ENCODE measurements at regions not wholly inside any gene's neighbourhood (a gene's known extent, or its start where the extent isn't known, plus 50 kb on each side); places are given as distances from the start of the nearest gene placed in this dataset.
A peak's percentile ranks its signal among the peaks of the same experiment; 100 is the strongest.
"Not testable (repeated sequence)": the region's sequence is repeated elsewhere in the genome, so short reads cannot be mapped to it uniquely, and the experiment has no call there.

DNA sequence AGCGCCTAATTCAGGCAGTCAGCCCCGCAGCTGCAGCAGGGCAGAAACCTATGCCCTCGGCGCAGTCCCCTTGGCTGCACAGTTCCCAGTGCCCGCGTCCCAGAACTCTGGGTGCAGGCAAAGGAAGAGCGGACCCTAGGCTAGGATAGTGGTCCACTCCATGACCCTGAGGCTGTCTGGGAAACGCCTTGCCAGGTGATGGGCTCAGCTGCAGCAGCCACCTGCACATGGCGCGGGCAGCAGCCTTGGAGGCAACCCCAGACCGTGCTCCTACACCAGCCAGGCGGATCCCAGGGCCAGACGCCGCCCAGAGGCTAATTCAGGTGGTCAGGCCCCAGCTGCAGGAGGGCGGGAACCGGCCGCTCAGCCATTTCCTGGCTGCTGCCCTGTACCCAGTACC lies 83.0 kb downstream of the POTEC start:
- DNase-seq, result not testable (repeated sequence)

DNA sequence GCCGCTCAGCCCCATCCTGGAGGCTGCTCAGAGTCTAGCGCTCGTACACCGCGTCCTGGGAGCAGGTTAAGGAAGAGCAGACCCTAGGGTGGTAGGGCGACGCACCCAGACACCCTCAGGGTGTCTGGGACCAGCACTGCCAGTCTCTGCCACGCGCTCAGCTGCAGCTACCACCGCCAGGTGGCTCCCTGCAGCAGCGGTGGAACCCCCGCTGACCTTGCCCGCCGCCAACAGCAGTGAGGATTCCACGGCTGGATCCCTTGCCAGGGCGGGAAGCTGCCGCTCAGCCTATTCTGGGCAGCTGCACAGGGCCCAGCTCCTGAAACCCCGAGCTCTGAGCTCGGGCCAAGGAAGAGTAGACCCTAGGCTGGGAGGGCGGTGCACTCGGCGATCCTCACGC lies 83.6 kb downstream of the POTEC start:
- not testable (repeated sequence) for DNase-seq

DNA sequence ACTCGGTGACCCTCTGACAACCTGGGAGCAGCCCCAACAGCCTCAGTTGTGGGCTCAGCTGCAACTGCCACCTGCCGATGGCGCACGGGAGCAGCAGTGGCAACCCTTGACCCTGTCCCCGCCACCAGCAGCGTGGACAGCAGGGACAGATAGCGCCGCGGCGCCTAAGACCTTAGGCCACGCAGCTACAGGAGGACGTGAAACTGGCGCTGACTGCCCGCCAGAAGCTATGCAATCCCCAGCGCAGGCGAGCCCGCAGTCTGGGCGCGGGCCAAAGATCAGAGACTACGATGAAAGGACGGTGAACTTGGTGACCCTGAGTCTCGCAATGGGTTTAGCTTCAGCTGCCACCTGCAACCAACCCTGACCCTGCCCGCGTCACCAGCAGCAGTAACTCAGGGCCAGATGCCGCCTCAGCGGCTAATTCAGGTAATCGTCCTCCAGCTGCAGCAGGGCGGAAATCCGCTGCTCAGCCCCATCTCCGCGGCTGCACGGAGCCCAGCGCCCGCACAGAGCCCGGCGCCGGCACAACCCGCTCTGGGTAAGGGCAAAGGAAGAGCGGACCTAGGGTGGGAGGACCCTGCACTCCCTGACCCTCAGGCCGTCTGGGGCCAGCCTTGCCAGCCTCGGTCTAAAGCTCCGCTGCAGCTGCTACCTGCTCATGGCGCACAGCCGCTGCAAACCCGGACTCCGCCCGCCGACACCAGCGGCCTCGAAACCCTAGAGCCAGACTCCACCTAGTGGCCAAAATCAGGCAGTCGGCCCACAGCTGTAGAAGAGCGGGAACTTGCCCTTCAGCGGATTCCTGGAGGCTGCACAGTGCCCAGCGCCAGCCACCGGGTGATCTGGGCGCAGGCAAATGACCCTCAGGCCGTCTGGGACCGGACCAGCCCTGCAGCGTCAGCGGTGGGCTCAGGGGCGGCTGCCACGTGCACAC lies 85.1 kb downstream of the POTEC start:
- not testable (repeated sequence) for DNase-seq

DNA sequence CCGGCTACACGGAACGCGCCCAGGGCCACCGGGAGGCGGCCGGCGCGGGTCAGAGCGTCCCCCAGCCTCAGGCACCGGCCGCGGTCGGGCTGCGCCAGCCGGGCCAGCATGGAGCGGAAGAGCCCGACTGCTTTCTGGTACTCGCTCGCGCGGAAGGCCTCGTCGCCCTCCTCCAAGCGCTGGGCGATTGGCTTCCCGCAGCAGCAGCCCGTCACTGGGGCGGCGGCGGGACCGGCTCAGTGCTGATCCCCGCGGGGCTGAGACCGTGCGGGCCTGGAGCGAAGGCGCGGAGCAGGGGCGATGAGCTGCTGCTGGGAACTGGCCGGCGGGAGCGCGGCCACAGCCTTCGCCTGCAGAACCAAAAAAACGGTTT lies 92.8 kb downstream of the POTEC start:
- DNase-seq, result not testable (repeated sequence)

DNA sequence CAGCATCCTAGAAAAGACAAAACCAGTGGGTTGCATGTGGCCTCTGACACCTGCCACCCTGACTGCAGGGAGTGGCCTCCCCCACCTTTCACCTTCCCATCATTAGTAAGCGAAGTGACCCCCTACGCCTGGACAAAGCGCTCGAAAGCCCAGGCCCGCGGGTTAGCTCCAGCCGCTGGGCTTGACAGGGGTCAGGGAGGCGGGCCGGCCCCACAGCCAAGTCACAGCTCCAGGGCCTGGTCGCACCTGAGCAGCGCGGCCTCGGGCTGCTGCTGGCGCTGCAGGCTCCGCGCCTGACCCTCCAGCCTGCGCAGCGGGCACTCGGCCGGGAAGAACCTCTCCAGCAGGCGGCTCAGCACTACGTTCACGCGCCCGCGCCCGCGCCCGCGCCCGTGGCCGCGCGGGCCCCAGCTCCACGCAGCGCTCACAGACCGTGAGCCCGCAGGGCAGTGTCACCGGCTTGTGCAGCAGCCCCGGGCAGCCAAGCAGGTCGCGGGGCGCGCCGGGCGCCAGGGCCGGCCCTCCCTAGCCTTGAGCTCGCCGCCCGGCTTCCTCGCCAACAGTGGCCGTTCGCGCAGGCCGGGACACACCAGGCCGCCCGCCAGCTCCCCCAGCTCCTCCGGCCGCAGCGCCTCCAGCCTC lies 93.3 kb downstream of the POTEC start:
- DNase-seq, result peak; percentile 12

DNA sequence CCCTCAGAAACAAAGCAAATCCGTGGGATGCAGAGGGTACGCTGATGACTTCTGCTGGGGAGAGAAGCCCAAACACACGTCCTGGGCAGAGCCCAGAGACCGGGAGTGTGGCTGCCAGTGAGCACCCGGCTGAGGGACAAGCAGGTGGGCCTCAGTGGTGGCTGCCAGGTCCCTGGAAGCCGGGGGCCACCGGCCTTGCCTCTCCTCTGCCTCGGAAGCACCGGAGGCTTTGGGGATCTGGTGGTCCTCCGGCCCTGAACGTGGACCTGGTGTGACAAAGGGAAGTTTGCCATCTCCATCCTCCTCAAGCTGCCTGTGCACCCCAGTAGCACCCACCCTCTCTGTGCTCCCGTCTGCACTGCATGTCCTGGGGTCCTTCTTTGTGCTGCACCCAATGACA lies 94.3 kb downstream of the POTEC start:
- not testable (repeated sequence) for DNase-seq

DNA sequence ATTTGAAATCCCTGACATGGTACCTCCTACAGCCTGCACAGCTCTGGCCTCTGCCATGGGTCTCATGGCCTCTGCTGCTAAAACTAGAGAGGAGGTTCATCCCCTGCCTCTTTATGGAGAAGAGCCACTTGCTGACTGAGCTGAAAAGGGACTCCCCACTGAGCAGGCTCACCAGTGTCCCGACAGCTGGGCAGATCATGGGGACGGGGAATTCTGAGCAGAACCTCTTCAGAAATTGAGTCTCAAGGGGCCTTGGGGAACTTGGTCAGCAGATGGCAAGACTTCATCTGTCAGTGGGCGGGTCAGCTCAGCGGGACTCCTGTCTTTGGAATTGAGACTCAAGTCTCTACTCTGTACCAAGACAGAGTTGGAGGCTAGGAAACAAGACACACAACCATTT lies 95.7 kb downstream of the POTEC start:
- DNase-seq, result not testable (repeated sequence)

DNA sequence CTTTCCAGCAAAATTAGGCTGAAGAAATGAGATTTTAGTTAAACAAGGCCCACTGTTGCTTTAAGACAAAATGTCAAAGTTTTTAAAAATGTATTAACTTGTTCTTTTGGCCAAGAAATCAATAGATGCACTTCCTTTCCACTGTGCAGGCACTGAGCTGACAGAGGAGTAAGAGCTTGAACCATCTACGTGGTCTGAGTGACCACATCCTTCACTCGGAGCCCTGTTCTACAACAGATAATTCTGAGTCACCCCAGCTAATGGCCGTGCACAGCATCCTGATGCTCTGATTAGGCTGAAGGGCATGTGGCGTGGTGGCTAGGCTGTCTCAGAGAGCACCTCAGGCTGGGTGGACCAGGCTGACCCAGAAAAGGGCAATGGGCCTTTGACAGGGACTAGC lies 107.9 kb downstream of the POTEC start:
- peak; percentile 3 for DNase-seq

DNA sequence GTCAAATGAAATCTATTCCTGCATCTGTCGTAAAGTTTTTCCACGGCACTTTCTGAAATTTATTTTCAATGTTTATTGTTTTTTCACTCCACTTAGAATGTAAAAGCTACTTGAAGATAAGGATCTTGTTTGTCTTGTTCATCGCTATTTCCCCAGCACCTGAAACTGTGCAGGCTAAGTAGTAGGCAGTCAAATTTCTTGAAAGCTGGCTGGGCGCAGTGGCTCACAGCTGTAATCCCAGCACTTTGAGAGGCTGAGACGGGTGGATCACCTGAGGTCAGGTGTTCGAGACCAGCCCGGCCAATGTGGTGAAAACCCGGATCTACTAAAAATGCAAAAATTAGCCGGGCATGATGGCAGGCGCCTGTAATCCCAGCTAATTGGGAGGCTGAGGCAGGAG lies 111.0 kb downstream of the POTEC start:
- DNase-seq, result not testable (repeated sequence)

DNA sequence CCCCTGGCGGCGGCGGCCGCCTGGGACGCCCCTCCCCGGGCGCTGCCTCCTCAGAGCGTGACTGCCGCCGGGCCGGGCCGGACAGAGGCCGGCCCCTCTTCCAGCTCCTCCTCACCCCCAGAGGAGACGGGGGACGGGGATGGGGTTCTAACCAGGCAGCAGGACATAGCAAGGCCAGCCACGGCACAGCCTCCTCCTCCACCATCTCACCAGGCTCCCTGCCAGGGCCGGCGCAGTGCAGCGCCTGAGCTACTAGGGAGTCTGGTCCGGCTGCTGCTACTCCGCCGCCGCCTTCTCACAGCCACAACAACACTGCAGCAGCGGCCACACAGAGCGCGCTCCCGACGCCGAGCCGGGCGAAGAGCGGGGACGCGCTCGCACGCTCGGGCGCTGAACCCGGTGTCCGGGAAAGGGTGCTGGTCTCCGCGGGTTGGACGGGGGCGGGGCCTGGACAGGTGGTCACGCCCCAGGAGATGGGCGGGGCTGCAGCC lies 112.3 kb downstream of the POTEC start:
- DNase-seq, result peak; percentile 18

DNA sequence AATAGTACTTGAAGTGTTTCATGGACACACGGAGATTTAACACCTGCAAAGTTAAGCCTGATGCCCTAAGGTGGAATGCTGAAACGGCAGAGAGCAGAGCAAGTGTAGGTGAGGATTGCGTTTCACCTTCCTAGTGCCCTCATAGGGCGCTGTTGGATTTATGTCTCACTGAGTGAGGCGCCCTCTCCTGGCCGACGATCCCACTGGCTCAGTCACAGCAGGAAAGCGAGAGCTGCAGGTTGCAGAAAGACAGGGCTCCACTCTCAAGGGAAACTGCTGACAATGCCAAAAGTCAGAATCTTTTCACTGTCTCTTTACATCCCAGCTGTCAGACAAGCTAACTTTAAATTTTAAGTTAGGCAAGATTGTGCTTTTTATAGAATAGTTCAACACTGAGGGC lies 127.6 kb downstream of the POTEC start:
- DNase-seq, result not testable (repeated sequence)

DNA sequence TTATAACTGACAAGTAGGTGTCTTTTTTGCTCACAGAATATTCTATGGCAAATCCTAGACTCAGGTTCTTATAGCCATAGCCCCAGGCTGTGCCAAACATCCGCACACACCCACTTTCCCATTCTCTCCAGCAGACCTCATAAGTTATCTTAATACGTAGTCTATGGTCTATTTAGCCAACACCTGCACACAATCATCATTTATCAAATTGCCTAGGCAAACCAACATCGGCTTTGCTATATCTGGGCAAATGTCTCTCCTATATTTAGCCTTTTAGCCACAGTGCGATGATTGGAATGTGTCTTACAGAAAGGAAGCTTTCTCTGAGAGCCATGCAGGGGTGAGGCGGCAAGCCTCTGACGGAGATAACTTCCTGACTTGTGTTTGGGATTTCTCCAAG lies 128.0 kb downstream of the POTEC start:
- DNase-seq, result not testable (repeated sequence)

DNA sequence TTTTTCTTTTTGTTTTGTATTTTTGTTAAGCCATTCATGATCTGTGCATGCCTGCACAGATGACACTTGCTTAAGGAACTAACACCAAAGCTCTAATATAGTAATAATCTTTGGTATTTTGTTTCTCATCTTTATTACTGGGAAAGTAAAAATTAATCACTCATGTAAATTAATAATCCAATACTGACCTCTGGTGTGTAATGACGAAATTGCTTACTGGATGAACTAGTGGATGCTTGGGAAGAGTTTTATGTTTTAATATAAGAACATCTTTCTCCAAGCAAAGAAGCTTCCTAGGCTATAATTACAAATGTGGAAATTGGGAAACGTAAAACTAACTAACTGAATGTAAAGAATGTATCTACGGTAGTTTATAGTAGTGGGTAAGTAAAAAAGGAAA lies 147.9 kb downstream of the POTEC start:
- not testable (repeated sequence) for DNase-seq

DNA sequence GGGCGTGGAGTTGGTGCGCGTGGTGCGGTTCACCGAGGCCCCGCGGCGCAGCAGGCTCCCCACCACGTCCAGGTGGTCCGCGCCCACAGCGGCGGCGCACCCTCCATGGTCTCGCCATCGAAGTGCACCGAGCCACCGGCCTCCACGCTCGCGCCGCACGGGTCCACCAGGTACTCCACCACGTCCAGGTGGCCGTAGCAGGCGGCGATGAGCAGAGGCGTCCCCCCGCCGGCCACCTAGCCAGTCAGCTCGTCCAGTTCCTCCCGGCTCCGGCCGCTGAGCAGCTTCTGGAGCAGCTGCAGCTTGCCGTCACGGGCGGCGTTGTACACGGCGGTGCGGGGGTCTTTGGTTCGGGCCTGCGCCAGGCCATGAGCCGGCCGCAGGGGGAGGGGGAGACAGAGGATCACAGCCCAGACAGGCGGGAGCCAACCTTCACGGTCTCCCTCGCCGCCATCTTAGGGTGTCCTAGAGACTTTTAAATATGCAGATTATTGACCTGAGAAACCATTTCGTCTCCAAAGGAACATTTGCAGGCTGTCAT lies 149.8 kb downstream of the POTEC start:
- DNase-seq, result not testable (repeated sequence)

DNA sequence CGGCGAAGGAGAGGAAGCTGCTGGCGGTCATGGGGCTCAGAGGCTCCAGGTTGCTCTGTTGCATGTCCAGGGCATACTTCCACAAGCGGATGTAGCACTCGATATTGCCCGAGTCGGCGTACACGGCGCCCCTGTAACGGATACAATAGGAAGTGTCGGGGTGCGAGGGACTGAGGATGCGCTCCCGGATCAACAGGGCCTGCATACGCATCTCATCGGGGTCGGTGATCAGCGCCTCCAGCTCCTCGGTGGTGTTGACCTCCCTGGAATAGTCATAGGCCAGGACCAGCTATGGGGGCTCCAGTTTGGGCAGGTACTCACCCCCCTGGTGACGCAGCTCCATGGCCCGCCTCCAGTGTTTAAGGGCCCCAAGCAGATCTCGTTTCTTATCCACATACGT lies 150.8 kb downstream of the POTEC start:
- not testable (repeated sequence) for DNase-seq

DNA sequence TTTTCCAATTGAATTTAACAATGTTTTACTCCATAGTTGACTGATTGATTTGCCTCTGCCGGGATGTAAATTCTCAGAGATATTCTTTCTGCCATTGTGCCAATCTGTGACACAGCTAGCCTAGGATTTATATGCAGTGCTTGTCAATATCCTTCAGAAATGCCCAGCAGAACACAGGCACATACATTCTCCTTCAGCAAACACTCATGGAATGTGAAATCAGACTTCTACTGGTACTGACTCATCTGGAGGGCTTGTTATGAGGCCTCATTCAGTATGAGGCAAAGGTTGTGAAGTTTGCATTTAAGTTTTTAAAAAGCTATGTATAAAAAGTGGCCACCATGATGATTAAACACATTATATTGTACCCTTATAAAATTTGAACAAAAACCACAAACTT lies 158.4 kb downstream of the POTEC start:
- not testable (repeated sequence) for DNase-seq

DNA sequence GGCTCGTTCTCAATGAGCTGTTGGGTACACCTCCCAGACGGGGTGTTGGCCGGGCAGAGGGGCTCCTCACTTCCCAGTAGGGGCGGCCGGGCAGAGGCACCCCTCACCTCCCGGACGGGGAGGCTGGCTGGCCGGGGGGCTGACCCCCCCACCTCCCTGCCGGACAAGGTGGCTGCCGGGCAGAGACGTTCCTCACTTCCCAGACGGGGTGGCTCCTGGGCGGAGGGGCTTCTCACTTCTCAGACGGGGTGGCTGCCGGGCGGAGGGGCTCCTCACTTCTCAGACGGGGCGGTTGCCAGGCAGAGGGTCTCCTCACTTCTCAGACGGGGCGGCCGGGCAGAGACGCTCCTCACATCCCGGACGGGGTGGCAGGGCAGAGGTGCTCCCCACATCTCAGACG lies 160.7 kb downstream of the POTEC start:
- not testable (repeated sequence) for DNase-seq

DNA sequence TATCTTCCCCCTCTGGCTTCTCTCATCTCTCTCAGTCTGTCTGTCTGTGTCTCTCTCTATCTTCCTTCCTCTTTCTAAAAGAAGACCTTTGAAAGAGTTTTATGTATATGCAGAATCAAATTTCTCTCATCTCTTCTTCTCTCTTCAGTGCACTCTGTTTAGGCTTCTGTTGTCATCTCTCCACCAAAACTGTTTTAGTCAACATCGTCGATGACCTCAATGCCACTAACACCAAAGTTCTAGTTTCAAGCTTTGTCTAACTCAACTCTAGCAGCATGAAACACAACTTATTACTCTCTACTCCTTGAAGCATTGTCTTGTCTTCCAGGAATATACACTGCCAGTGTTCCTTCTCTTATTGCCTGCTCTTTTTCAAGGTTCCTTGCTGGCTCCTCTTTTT lies 163.9 kb downstream of the POTEC start:
- DNase-seq, result not testable (repeated sequence)

DNA sequence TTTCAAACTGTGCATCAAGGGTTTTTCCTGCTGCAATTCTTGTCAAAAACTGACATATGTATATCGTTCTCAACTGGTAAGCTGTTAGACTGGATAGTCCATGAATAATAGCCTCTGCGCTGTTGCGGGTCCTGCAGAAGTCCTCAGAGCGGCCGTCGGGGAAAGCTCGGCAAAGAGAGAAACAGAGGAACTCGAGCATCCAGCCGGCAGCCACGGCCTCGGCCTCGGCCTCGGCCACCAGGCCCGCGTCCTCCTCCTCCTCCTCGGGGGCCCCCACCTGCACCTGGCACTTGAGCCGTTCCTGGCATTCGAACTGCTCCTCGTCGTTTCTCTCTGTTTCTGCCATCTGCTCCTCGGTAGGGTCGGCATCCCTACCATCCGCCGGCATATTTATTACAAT lies 165.0 kb downstream of the POTEC start:
- not testable (repeated sequence) for DNase-seq

DNA sequence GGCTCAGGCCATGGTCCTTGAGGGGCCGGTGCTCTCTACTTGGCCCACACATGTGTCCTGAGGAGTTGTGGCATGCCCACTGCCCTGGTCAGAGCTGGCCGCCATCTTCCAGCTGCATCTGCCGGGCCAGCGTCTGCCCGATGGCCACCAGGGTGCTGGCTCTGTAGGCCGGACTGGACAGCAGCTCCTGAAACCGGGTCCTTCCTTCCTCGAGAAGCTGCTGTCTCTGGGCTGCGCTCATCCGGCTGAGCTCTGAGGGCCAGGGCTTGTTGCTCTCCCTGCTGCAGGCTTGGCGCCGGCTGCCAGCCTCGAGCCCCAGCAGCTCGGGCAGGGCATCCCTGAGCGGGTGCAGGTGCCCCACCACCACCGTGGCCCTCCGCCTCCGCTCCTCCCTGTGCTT lies 182.1 kb downstream of the POTEC start:
- DNase-seq, result not testable (repeated sequence)

DNA sequence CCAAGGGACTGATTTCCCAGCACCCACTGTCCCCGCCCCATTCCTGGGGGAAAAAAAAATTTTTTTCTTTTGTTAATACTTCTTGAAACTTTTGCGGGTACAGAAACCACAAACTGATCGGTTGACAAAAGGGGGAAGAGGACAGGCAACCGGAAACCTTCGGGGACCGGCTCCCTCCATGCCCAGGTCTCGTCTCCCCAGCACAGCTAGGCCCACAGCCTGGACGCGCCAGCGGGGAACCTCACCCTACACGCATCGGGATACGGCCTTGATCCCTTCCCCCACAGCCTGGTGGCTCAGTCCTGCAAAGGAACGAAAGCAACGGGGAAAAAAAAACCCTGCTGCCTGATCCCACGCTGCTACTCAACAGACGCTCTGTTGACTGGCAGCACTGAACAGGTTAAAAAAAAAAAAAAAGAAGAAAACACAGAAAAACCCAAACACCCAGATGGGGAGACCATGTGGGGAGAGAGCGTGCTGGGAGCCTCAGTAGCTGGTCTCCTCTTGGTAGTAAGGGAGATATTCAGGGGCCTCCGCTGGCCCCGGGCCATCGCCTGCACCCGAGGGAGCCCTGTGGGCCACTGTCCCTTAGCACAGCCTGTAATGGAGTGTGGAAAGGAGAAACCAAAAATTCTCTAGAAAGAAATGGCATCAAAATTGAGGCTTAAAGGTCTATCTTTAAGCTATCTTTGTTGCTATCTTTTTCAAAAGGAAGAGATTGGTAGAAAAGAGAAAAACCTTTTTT lies 185.7 kb downstream of the POTEC start:
- not testable (repeated sequence) for DNase-seq

DNA sequence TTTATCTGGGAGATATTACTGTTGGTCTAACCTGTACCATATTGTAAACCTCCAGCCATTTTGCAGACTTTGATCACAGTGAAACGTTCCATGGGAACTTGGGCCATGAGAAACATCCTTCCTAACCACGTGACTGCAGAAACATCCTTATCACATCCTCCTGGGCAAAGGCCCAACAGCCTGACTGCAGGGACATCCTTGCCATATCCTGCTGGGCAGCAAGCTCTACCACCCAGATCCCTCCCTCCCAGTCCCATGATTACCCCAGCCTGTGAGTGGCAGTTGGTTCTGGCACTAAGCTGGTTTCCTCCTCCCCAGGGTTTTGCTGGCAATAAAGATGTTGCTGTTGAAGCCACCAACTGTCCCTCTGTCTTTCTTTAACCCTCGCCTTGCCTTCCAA lies 201.2 kb downstream of the POTEC start:
- not testable (repeated sequence) for DNase-seq

DNA sequence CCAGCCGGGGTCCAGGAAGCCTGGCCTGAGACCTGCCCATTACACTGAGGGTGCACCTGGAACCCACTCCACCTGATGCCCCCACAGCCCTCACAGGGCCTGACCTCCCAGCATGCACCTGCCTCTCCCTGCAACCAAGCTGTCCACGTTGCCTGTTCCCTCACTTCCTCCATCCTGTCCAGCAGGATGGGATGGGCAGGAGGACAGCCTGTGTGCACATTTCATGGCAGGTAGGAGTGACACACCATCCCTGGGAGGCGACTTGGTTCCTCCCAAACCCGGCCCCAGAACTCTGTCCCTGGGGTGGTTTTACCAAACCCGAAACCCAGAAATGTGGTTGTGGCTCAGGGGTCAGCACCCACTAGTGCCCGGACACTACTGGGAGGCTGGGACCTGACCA lies 203.8 kb upstream of the ZNF519 start:
- DNase-seq, result not testable (repeated sequence)

All from fibroblast of skin of abdomen (primary cell).